ENCODE measurements at regions not wholly inside any gene's neighbourhood (a gene's known extent, or its start where the extent isn't known, plus 50 kb on each side); places are given as distances from the start of the nearest gene placed in this dataset.

DNA sequence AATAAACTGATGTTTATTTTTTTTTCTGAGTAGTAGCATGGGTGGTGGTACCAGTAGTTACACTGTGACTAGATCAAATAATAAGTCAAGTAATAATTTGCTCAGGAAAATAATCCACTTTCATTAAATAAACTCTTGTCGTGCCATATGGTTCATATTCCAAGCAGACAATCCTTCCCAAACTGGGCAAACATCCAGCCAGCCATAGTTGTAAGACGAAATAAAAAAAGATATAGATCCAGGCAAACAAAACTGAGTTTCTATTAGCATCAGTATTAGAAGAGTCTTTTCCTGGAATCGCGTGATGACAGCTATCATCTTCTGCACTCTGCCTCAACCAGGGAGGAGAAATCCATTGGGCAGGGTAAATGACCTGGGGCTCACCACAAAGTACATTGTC is 508.4 kb upstream of the GOT2 start:
- DNase-seq (ENCODE audit: low read depth in 2 of 2): no peak

DNA sequence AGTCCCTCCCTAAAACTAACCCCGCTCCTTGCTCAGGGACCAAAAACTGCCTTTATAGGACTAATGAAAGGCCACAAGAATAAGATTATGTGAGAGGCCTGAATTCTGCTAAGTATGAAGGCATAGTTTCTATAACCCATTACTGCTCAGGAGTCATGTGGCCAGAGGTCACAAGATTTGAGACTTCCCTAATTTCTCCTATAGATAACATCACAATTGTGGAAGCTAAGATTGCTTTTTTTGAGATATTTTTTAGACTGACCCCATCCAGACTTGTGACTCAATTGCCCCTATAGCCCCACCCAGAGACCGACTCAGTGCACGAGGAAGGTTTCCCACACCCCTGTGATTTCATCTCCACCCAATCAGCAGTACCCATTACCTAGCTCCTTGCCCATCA is 504.1 kb upstream of the GOT2 start:
- DNase-seq (ENCODE audit: low read depth in 2 of 2): no peak

DNA sequence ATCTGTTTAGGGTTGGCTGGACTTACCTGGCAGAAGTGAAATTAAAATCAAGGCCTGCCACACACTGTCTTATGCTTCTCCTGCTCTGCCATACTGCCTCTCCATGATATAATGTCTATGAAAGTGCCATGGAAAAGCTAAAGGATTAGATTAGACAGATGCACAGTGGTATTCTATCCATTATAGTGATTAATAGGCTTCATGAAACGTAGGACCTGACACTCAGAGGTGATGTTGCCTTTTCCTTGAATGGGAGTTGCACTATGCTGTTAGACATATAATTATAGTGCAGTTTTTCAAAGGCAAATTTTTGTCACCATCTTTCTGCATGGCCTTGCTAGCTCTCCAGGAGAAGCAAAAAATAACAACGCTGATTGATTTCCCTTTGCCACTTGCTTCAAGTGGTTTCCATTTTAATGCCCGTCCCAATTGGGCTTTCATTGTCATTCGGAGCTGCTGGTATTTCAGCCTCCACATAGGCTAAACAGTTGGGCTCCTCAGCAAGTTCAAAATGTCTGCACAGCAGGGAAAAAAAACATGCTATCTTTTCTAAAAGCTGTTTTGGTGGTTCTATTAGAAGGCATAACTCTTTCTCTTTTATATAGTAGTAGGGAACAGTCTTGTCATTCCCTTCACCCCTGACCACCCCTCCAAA is 502.8 kb upstream of the GOT2 start:
- DNase-seq (ENCODE audit: low read depth in 2 of 2): no peak

DNA sequence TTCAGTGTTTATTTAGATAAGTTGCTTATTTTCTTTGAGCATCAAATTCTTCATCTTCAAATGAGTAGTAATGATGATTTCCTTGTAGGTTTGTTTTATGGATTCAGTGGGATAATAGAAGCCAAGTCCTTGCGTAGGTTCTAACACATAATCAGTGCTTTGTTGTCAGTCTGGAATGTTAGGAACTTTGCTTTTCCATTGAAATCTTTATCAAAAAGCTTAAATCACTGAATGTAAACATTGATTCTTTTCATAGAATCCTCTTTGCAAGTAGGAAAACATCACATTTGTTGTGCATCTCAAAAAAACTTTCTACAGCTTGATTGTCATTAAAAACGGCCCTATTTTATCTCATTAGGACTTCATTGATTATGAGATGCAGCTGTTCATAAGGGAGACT is 490.3 kb upstream of the GOT2 start:
- DNase-seq (ENCODE audit: low read depth in 2 of 2): no peak

DNA sequence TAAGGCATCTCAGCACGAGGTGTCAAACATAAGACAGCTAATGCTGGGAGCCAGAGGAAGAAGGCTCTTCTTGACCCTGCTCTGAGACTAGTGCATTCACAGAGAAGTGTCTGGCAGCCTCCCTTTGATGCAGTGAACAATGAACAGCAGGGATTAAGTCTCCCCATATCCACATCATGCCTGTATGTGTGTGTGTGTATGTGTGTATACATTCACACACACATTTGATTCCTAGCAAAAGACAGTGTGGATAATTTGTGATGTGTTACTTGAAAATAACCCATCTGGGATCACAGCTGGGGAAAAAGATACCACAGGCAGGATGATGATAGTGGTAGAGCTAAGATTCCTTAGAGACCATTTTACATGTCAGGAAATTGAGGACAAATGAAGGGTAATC is 485.9 kb upstream of the GOT2 start:
- no peak for DNase-seq (ENCODE audit: low read depth in 2 of 2)

DNA sequence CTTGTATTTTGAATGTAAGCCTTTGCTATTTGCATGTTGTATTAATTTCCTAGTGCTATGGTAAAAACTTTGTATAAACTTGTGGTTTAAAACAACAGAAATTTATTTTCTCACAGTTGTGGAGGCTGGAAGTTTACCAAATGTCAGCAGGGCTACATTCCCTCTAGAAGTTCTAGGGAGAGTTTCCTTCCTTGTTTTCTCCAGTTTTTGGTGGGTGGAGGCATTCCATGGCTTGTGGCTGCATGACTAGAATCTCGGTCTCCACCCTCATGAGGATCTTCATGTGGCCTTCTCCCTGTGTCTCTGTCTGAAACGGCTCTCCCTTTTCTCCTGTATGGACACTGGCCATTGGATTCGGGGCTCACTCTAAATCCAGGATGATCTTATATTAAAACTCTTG is 482.2 kb upstream of the GOT2 start:
- no peak for DNase-seq (ENCODE audit: low read depth in 2 of 2)

DNA sequence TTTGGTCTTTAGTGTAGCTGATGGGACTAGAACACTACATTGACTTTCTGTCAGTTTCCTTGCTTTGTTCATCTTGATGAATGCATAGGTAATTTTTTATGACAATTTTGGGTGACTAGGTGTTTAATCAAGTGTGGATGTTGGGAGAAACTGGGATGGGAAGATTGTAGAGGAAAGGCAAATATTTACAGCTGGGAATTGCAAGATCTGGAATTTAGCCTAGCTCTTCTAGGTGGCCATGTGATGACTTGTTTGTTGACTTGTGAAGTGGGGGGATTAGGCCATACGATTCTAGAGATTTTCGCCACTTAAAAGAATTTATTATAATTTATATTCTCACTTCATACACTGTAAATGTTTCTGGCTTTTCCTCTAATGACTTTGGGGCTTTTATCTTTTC is 480.3 kb upstream of the GOT2 start:
- no peak for DNase-seq (ENCODE audit: low read depth in 2 of 2)

DNA sequence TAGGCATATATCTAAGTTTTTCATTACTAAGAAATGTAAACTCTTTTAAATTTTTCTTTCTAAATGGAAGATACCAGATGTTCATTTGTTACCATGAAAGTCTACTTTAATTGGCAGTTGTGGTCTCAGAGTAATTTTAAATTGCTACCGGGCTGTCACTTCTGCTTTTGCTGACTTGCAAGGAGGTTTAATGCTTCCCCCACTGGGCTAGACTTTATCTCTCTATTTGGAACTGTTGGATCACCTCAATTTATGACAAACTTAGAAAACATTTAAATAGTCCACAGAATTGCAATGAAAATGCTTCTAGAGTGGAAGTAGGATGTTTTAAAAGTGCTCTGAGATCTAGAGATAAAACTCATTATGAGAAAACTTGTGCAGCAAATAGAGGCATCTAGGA is 479.8 kb upstream of the GOT2 start:
- no peak for DNase-seq (ENCODE audit: low read depth in 2 of 2)

DNA sequence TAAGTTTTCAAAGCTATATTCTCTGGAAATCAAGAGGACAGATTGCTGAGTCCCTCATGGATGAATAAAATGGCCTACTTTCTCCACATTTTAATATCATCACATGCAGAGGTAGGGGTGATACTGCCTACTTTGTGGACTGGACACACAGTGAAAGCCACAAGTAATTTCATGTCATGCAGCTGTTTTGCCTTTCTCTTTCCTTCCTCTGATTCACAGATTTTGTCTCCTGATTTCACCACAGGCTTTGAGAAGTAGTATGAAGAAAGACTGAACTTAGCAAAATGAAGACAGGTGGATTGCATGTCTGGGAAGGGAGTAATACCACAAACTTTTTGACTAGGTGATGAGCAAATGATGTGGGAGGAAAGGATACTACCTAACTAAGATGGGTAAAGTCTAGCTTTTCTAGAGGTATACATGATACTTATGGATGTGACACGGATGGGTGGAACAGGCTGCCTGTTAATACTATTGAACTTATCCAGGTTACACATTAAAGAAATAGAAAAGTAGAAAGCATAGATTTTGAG is 478.4 kb upstream of the GOT2 start:
- no peak for DNase-seq (ENCODE audit: low read depth in 2 of 2)

DNA sequence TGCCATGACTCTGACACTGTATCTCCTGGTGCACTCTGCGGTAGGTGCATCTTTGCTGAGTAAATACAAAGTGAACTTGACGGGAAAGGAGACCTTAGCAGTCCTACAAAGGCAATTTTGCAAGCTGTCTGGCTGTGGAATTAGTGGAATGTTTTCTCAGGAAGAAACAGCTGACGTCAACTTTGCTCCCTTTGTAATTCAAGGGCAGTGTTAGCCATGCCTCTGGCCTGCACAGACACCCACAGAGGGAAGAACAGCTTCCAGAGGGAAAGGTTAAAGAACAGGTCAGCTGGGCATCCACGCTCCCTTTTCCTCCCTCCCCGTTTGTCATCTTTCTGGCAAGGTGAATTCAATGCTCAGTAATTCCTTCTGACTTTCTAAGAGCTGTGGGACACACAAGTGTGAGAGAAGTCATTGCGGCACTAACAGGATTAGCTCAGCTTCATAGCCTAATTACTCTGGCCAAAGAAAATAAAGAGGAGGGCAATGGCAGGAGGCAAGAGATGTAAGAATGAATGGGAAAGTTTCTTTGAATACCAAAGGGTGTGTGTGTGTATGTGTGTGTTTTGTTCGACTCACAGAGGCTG is 476.9 kb upstream of the GOT2 start:
- no peak for DNase-seq (ENCODE audit: low read depth in 2 of 2)

DNA sequence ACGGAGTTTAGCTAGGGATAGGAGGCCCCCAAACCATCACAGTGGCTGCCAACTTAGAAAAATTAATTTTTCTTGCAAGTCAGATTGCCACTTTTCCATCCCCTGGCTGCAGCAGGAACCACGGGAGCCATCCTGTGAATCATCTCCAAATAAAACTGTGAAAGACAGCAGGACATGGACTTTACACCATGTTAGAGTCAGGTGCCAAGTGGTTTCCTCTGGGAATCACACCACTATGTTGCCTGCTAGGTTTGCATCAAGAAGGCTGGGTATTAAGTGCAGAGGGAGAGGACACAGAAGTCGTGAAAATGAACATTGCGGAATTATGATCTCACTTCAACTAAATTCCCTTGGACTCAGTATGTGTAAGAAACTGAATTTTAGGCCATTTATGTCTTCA is 471.3 kb upstream of the GOT2 start:
- no peak for DNase-seq (ENCODE audit: low read depth in 2 of 2)

DNA sequence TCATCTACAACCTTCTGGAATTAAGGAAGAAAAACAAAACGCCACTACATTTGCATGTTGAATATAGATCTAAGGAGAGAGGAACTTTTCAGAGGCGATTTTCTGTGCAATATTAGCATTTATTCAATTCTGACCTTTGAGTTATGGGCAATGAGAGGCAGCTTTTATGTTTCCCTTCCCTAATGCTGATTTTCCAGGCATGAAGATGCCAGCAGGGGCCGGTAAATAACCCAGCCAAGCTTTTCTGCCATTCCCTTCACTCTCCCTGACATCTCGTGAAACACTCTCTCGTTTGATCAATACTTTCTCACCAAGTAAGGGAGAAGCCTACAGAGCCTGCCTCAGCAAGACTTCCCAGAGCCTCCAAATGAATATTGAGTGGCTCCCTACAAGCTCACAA is 470.5 kb upstream of the GOT2 start:
- no peak for DNase-seq (ENCODE audit: low read depth in 2 of 2)

DNA sequence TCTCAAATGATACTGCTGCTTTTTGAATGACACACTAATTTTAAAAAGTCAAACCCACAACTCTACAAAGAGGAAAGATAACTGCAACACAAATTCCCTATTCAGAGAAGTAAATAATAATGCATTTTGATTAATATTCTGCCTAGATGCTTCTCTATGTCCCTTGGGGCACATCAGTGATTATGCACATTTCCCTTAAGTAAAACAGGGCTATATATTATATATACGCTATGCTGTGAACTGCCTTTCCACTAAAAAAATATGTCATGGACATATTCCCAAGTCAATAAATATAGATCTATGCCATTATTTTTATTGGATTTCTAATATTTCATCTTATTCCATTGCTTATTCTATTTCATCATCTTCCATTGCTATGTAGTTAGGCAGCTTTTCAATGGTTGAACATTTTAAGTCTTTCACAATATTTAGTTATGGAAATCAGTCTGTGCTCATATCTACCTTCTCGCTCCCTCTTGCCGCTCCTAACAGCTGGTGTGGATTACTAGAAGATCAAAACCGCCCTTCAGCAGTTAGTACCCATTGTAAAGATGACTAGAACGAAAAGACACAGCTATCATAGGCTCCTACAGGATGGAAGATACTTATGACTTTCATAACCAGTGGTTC is 468.2 kb upstream of the GOT2 start:
- no peak for DNase-seq (ENCODE audit: low read depth in 2 of 2)

DNA sequence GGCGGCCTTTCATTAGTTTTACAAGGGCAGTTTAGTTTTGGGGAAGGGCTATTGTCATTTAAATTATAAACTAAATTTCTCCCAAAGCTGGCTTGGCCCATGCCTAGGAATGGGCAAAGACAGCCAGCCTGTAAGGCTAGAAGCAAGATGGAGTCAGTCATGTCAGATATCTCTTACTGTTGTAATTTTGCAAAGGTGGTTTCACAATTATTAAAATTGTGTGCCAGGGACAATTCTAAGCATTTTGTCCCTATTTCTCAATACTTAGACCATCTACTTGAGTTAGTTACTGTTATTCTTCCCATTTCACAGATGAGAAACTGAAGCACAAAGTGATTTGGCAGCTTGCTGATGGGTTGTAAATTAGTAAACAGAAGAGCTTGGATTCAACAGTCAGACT is 467.7 kb upstream of the GOT2 start:
- no peak for DNase-seq (ENCODE audit: low read depth in 2 of 2)

DNA sequence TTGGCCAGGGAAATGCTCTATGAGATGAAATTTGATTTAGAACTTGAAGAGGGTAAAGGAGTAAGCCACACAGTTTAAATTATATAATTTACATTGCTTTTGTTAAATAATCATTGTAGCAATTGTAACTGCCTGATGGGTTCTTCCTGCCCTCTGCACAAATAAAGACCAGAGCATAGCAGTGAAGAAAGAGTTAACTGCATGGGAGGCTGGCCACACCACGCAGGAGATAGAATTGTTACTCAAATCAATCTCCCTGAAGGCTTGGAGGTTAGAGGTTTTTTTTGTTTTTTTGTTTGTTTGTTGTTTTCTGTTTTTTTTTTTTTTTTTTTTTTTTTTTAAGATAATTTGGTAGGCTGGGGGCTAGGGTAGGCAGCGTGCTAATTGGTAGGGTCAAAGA is 467.0 kb upstream of the GOT2 start:
- DNase-seq (ENCODE audit: low read depth in 2 of 2): no peak

DNA sequence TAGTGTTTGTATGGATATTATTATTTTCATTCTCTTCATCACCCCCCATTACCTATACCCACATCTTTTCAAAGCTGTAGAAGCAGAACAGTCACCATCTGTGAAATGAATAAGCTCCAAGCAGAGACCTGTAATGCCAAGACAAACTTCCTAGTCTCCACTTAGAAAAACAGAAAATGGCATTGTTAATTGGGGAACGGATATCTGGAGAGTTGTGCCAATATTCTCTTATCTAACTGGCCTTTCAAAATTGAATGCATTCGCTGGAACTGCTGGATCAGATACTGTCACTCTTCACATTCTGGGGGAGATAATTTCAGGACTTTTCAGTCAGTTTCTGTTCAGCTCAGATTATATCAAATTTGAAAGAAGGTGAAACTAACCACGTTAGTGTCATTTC is 464.4 kb upstream of the GOT2 start:
- no peak for DNase-seq (ENCODE audit: low read depth in 2 of 2)

DNA sequence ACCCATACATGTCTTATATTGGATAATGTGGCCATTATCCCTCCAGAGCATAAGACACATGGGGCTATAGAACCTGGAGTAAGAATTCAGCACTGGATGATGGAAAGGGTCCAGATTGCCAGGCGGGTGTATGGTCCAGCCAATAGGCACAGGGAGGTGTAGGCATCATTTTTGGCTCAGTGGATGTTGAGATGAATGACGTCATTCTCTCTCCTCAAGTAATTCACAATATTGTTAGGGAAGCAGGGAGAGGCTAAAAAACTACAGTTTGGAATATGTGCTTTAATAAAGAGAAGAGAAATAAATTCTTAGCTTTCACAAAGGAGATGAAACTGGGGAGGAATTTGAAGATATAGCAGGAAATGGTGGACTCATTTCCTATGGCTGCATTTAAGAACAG is 461.1 kb upstream of the GOT2 start:
- no peak for DNase-seq (ENCODE audit: low read depth in 2 of 2)

DNA sequence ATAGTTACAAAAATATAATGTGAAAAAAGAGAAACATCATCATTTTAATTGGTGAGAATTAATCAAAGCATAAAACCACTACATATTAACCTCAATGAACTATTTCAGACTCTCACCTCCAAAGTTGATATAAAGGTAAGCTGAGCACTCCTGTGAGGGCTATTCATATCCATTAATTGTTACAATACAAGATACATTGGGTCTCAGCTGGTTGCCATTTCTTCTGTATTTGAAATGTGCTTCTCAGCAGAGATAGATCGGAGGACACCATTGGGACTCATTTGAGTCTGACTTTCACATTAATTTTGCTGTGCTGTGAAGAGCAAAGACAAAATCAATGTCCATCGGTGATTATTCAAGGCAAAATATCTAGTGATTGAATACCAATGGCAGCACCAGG is 459.5 kb upstream of the GOT2 start:
- no peak for DNase-seq (ENCODE audit: low read depth in 2 of 2)

DNA sequence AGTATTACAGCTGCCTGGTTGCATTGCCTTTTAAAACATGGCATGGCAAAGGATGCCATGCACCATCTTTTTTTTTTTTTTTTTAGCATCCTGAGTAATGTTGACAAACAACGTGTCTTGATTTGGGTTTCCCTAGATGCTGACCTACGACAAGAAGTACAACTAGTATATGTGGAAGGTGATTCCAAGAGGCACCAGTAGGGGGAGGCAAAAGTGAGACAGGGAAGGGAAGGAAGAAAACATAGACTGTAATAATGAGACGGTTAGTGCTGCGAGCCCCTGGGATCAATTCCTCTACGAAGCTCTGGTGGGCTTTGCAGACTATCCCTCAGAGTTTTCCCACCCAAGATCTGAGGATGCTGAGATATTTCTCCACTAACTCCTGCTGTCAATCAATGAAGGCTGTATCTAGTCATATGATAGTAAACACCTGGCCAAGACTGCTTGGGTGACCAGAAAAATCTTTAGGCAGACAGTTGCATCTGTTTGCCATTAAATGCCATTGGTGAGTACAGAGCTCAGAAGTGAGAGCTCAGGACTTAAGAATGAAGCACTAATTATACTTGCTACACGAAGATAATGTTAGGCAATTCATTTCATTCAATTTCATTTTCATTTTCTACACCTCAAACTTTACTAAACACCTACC is 458.6 kb upstream of the GOT2 start:
- peak in 1 of 2 donors; percentile 8 for DNase-seq (ENCODE audit: low read depth in 2 of 2)

DNA sequence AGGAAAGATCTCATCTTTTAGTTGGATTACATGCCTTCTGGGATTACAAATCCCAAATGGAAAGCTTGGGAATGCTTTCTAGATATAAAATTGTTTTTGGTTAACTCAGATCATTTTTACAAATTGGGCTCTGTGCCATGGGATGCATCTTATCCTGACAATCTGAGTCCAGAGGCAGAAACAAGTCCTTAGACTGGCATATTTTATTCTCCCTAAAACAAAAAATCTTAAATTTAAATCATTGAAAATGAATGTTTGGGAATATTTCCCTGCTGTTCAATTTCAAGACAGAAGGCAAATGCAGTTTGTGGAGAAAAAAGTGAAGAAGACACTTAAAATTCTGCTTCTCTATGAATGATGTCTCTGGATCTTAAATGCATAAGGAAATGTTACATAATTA is 456.6 kb upstream of the GOT2 start:
- no peak for DNase-seq (ENCODE audit: low read depth in 2 of 2)

DNA sequence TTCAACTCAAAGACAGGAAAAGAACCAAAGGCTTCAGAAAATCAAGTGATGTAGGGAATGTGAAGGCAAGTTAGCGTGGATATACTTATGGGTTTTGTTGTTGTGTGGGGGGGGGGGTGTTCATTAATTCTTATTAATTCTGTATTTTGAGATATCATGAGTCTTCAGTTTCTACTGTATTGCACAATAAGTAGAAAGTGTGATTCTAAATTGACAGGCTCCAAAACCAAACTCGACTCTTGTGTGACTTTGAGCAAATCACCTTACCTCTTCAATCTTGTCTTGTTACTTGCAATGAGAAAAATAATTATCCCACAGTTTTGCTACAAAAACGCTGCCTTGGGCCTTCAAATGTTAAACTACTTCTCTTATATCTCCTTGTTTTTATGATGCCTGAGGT is 453.9 kb upstream of the GOT2 start:
- no peak for DNase-seq (ENCODE audit: low read depth in 2 of 2)

DNA sequence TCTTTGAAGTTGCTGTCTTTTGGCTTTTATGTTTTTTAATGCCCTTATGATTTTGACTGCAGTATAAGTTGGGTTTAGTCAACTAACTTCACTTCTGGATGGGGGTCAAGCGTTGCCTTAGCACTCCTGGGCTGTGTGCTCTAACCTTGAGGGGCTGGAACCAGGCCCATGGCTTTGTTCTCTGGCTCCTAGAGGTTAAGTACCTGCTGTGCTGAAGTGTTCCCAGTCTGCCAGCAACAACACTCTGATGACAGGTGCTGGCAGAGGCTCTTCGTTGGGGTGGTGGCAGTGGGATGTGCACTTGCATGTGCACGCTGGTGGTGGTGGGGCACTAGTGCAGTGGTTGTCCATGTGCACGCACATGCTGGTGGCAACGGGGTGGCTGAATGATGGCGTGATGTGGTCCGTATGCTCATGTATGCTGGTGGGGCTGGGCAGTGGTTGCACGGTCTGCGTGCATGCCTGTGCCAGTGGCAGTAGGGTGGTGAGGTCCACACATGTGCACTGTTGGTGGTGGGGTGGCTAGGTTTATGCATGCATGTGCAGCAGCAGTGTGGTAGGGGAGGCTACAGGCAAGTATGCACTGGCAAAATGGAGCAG is 447.8 kb upstream of the GOT2 start:
- no peak for DNase-seq (ENCODE audit: low read depth in 2 of 2)

DNA sequence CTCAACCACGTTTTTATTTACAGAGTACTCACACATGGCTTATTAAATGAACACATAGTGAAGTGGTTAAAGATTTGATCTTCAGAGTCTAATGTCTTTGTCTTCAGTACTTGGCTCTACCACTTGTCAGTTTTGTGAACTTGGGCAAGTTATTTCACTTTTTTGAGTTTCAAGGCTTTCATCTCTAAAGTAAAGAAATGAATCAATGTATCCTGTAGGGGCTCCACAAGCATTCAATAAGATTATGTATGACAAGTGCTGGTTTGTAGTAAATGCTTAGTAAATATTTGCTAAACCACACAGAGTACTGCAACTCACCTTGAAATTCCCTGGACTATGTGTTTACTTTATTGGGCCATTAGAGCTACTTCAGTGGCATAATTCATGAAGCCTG is 446.0 kb upstream of the GOT2 start:
- DNase-seq (ENCODE audit: low read depth in 2 of 2): no peak

All from stimulated activated CD4-positive, alpha-beta T cell treated with anti-CD3 and anti-CD28 coated beads, Interleukin-4, amount 100 ng/mL, for 48 hours (primary cell).